ENCODE measurements at regions not wholly inside any gene's neighbourhood (a gene's known extent, or its start where the extent isn't known, plus 50 kb on each side); places are given as distances from the start of the nearest gene placed in this dataset.

GRCh38 chr2:78925258-78925657 is 100.2 kb upstream of the REG3G start:
- TF ChIP-seq CTCF (conservative IDR thresholded peaks at IDR 0.05) (0 out of 2 replicates have a peak, but pooled peaks have one; percentile 6), ZFX (IDR thresholded peaks at IDR 0.05) (no peak)
